IMR-90 (cell line): ENCODE measurements at regions not wholly inside any gene's neighbourhood (a gene's known extent, or its start where the extent isn't known, plus 50 kb on each side); places are given as distances from the start of the nearest gene placed in this dataset.

ENCODE experiments used
- ATAC-seq: fragments of 200-7000 bp; cut with Tn5 transposase; 2 replicates; pipeline ENCODE4 v1.9.1; 2020; ENCODE audit warnings: low read depth, mild to moderate bottlenecking, moderate library complexity
- BruUV-seq: library from RNA; stranded (reverse); fragments of 400-500 nt; replicated peaks from 2 replicates; lab custom pipeline; 2021; lab: Mats Ljungman, UMichigan
- CTCF ChIA-PET: fragments of 300-600 bp; formaldehyde crosslinking; extraction: SDS; loops from one replicate; lab custom pipeline; 2021; ENCODE audit warnings: antibody characterized with exemption; lab: Yijun Ruan, JAX
- POLR2A ChIA-PET: fragments of 300-600 bp; sonication (Branson Sonifier 250); formaldehyde crosslinking; loops from one replicate; lab custom pipeline; 2022; ENCODE audit warnings: antibody characterized with exemption; ENCODE audit not compliant: unreplicated experiment; lab: Charles Lee
- DNase-seq: peaks from one replicate; pipeline ENCODE4 v3.0.0; 2013
- H2AFZ ChIP-seq: replicated peaks from 2 replicates; pipeline ENCODE3; 2013; ENCODE audit warnings: low read length, mild to moderate bottlenecking; ENCODE audit not compliant: poor library complexity
- H2AK5ac ChIP-seq: 2 replicates; pipeline ENCODE4 v1.6.1; 2013; ENCODE audit warnings: low read depth, low read length, inconsistent platforms
- H2AK9ac ChIP-seq: replicated peaks from 2 replicates; pipeline ENCODE3; 2013; ENCODE audit warnings: mild to moderate bottlenecking, low read depth, low read length, moderate library complexity; ENCODE audit not compliant: poor library complexity
- H2BK120ac ChIP-seq: 2 replicates; pipeline ENCODE4 v1.6.1; 2013; ENCODE audit warnings: low read depth, low read length, inconsistent platforms
- H2BK15ac ChIP-seq: 3 replicates; pipeline ENCODE4 v1.6.1; 2013; ENCODE audit warnings: low read depth, low read length, inconsistent platforms
- H2BK20ac ChIP-seq: 2 replicates; pipeline ENCODE4 v1.6.1; 2013; ENCODE audit warnings: low read depth, mild to moderate bottlenecking, inconsistent platforms, low read length, moderate library complexity
- H2BK5ac ChIP-seq: 2 replicates; pipeline ENCODE4 v1.6.1; 2013; ENCODE audit warnings: mild to moderate bottlenecking, low read depth, low read length, inconsistent platforms; ENCODE audit not compliant: poor library complexity, severe bottlenecking
- H3K14ac ChIP-seq: replicated peaks from 2 replicates; pipeline ENCODE4 v1.6.1; 2013; ENCODE audit warnings: low read depth, low read length, inconsistent platforms
- H3K18ac ChIP-seq: 2 replicates; pipeline ENCODE4 v1.6.1; 2013; ENCODE audit warnings: low read depth, low read length, control low read depth
- H3K23ac ChIP-seq: 2 replicates; pipeline ENCODE4 v1.6.1; 2013; ENCODE audit warnings: low read depth, low read length, inconsistent platforms
- H3K27ac ChIP-seq: 2 replicates; pipeline ENCODE4 v1.5.1; 2013; ENCODE audit warnings: mild to moderate bottlenecking, control low read depth, low read length; ENCODE audit not compliant: insufficient read depth
- H3K27me3 ChIP-seq: 2 replicates; pipeline ENCODE4 v1.6.1; 2013; ENCODE audit warnings: low read length; ENCODE audit not compliant: control insufficient read depth, insufficient read depth
- H3K36me3 ChIP-seq: 2 replicates; pipeline ENCODE4 v1.6.1; 2013; ENCODE audit warnings: low read length, mixed read lengths; ENCODE audit not compliant: control insufficient read depth, insufficient read depth
- H3K4ac ChIP-seq: 2 replicates; pipeline ENCODE4 v1.6.1; 2013; ENCODE audit warnings: low read depth, low read length, inconsistent platforms
- H3K4me1 ChIP-seq: 2 replicates; pipeline ENCODE4 v1.6.1; 2013; ENCODE audit warnings: low read length, mixed read lengths; ENCODE audit not compliant: control insufficient read depth, insufficient read depth
- H3K4me2 ChIP-seq: 2 replicates; pipeline ENCODE4 v1.6.1; 2013; ENCODE audit warnings: low read depth, mild to moderate bottlenecking, control low read depth, low read length, moderate library complexity
- H3K4me3 ChIP-seq: 2 replicates; pipeline ENCODE4 v1.5.1; 2013; ENCODE audit warnings: low read depth, mild to moderate bottlenecking, control low read depth, low read length, moderate library complexity; ENCODE audit not compliant: insufficient read depth
- H3K56ac ChIP-seq: 2 replicates; pipeline ENCODE4 v1.6.1; 2013; ENCODE audit warnings: low read length, inconsistent platforms; ENCODE audit not compliant: insufficient read depth; ENCODE audit errors: extremely low read depth
- H3K79me1 ChIP-seq, 2 experiments: 2 replicates each; pipeline ENCODE4 v1.6.1; 2013; ENCODE audit warnings: low read length in 2 of 2, inconsistent platforms in 1 of 2, low read depth in 1 of 2
- H3K9ac ChIP-seq: 2 replicates; pipeline ENCODE4 v1.6.1; 2013; ENCODE audit warnings: low read depth, low read length, control low read depth
- H3K9me1 ChIP-seq: 2 replicates; pipeline ENCODE4 v1.6.1; 2013; ENCODE audit warnings: low read length, inconsistent platforms; ENCODE audit not compliant: insufficient read depth
- H3K9me3 ChIP-seq: 2 replicates; pipeline ENCODE4 v1.6.1; 2013; ENCODE audit warnings: low read length; ENCODE audit not compliant: control insufficient read depth, insufficient read depth
- H4K20me1 ChIP-seq: 2 replicates; pipeline ENCODE4 v1.6.1; 2013; ENCODE audit warnings: low read length, inconsistent platforms; ENCODE audit not compliant: insufficient read depth
- H4K5ac ChIP-seq: 2 replicates; pipeline ENCODE4 v1.6.1; 2013; ENCODE audit warnings: mild to moderate bottlenecking, low read depth, low read length, control low read depth
- H4K8ac ChIP-seq, 2 experiments: 2 replicates each; pipeline ENCODE4 v1.6.1; 2013; ENCODE audit warnings: low read depth in 2 of 2, low read length in 2 of 2, control low read depth in 1 of 2, inconsistent platforms in 1 of 2
- H4K91ac ChIP-seq: 2 replicates; pipeline ENCODE4 v1.6.1; 2013; ENCODE audit warnings: low read depth, low read length, inconsistent platforms; ENCODE audit not compliant: insufficient read depth
- BHLHE40 ChIP-seq: fragments of 150-350 bp; IDR thresholded peaks from 2 replicates; pipeline ENCODE4 v1.6.1; 2016; ENCODE audit warnings: mild to moderate bottlenecking, low read depth, low read length
- CEBPB ChIP-seq: IDR thresholded peaks from 2 replicates; pipeline ENCODE4 v1.6.1; 2012; ENCODE audit warnings: low read depth, low read length, improper control_type of control experiment
- CHD1 ChIP-seq: IDR thresholded peaks from 2 replicates; pipeline ENCODE4 v1.6.1; 2012; ENCODE audit warnings: low read depth, low read length, improper control_type of control experiment
- CTCF ChIP-seq: conservative IDR thresholded peaks from 2 replicates; pipeline ENCODE4 v1.5.1; 2012; ENCODE audit warnings: mild to moderate bottlenecking, low read depth, low read length, improper control_type of control experiment
- FOS ChIP-seq: fragments of 150-350 bp; IDR thresholded peaks from 2 replicates; pipeline ENCODE4 v1.6.1; 2016; ENCODE audit warnings: low read depth, low read length
- MAFK ChIP-seq: IDR thresholded peaks from 2 replicates; pipeline ENCODE4 v1.6.1; 2012; ENCODE audit warnings: low read depth, low read length, improper control_type of control experiment
- MAZ ChIP-seq: IDR thresholded peaks from 2 replicates; pipeline ENCODE4 v1.6.1; 2012; ENCODE audit warnings: low read depth, mild to moderate bottlenecking, low read length, improper control_type of control experiment, moderate library complexity, borderline replicate concordance
- MXI1 ChIP-seq: IDR thresholded peaks from 2 replicates; pipeline ENCODE4 v1.6.1; 2012; ENCODE audit warnings: low read depth, mild to moderate bottlenecking, low read length, moderate library complexity, borderline replicate concordance
- POLR2A ChIP-seq: IDR thresholded peaks from 2 replicates; pipeline ENCODE4 v1.6.1; 2012; ENCODE audit warnings: mild to moderate bottlenecking, low read depth, low read length
- RAD21 ChIP-seq: IDR thresholded peaks from 2 replicates; pipeline ENCODE4 v1.6.1; 2012; ENCODE audit warnings: low read length, improper control_type of control experiment
- RCOR1 ChIP-seq: IDR thresholded peaks from 2 replicates; pipeline ENCODE4 v1.6.1; 2012; ENCODE audit warnings: mild to moderate bottlenecking, low read length, improper control_type of control experiment; ENCODE audit not compliant: insufficient replicate concordance
- RFX5 ChIP-seq: IDR thresholded peaks from 2 replicates; pipeline ENCODE4 v1.8.0; 2012; ENCODE audit warnings: low read depth, mild to moderate bottlenecking, low read length, moderate library complexity
- SMC3 ChIP-seq: fragments of 150-350 bp; IDR thresholded peaks from 2 replicates; pipeline ENCODE4 v1.6.1; 2016; ENCODE audit warnings: low read depth, mild to moderate bottlenecking, antibody characterized with exemption, low read length, moderate library complexity
- dilution Hi-C: fragments of 300-500 bp; cut with HindIII; formaldehyde crosslinking; loops from one replicate; pipeline ENCODE4 v1.14.3; 2018; ENCODE audit warnings: low sequenced_read_pairs; ENCODE audit not compliant: unreplicated experiment
- in situ Hi-C: fragments of 300-500 bp; cut with MboI; formaldehyde crosslinking; loops from 3 replicates; pipeline ENCODE4 v1.14.3; 2019; ENCODE audit warnings: low sequenced_read_pairs, inconsistent platforms, mixed read lengths
- intact Hi-C: fragments of 100-400 bp; cut with micrococcal nuclease; formaldehyde crosslinking; loops from 2 replicates; pipeline ENCODE4 v1.10.0; 2022
- TF ChIP-seq, protein P1 (sequence below): fragments of 150-350 bp; IDR thresholded peaks from 2 replicates; pipeline ENCODE4 v1.6.1; 2017; ENCODE audit warnings: mild to moderate bottlenecking, antibody characterized with exemption, low read length, low read depth
- TF ChIP-seq, protein P2 (sequence below): fragments of 150-350 bp; IDR thresholded peaks from 2 replicates; pipeline ENCODE4 v1.6.1; 2016; ENCODE audit warnings: low read depth, mild to moderate bottlenecking, low read length, moderate library complexity, borderline replicate concordance

DNA sequence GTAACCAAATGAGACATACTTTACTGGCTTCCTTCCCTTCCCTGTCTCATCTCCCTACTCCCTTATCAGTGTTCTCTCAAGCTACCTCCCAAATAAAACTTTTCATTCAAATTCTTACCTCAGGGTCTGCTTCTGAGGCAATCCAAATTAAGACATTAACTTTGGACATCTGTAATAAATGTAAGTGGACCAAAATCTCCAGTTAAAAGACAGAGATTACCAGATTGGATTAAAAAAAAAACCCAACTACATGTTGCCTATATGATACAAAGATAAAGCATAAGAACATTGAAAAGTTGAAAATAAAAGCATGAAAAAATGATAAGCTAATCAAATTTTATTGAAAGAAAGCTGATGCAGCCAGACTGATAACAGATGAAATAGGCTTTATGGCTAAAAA is 58.8 kb upstream of the ST3GAL5 start:
- Histone ChIP-seq H2BK5ac (no peak overlapping the region), H3K9me1 (no peaks in the 10 kb centered on the region), H3K23ac (no peak overlapping the region), H3K18ac (no peak overlapping the region), H3K27ac (no peak overlapping the region), H4K8ac (no peak overlapping the region), H3K9me3 (peaks cover 6% of the 10 kb centered on the region), H3K79me1 (no peaks in the 10 kb centered on the region), H3K4me2 (no peak overlapping the region), H2AFZ (no peak overlapping the region), H2BK20ac (no peak overlapping the region), H4K5ac (no peak overlapping the region), H3K27me3 (peaks cover 19% of the 10 kb centered on the region), H3K14ac (no peak overlapping the region), H2BK15ac (no peak overlapping the region), H2AK5ac (no peak overlapping the region), H3K9ac (no peak overlapping the region), H3K4me3 (no peak overlapping the region), H4K91ac (no peak overlapping the region), H2BK120ac (no peak overlapping the region), H2AK9ac (no peak overlapping the region), H3K4me1 (no peaks in the 10 kb centered on the region), H3K4ac (no peak overlapping the region), H3K56ac (no peak overlapping the region), H3K36me3 (no peaks in the 10 kb centered on the region), H4K20me1 (no peaks in the 10 kb centered on the region)
- CTCF ChIA-PET = no interaction called here
- DNase-seq (no peak), ATAC-seq (no peak)
- in situ Hi-C loops = no loop called here
- POLR2A ChIA-PET = no interaction called here
- TF ChIP-seq MXI1 = no peak
- TF ChIP-seq, protein P1, sequence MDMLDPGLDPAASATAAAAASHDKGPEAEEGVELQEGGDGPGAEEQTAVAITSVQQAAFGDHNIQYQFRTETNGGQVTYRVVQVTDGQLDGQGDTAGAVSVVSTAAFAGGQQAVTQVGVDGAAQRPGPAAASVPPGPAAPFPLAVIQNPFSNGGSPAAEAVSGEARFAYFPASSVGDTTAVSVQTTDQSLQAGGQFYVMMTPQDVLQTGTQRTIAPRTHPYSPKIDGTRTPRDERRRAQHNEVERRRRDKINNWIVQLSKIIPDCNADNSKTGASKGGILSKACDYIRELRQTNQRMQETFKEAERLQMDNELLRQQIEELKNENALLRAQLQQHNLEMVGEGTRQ = no peak
- no peak for TF ChIP-seq CHD1
- no peak for TF ChIP-seq MAFK
- no peak for TF ChIP-seq POLR2A
- TF ChIP-seq FOS = no peak
- TF ChIP-seq, protein P2, sequence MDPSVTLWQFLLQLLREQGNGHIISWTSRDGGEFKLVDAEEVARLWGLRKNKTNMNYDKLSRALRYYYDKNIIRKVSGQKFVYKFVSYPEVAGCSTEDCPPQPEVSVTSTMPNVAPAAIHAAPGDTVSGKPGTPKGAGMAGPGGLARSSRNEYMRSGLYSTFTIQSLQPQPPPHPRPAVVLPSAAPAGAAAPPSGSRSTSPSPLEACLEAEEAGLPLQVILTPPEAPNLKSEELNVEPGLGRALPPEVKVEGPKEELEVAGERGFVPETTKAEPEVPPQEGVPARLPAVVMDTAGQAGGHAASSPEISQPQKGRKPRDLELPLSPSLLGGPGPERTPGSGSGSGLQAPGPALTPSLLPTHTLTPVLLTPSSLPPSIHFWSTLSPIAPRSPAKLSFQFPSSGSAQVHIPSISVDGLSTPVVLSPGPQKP = no peak
- no peak for TF ChIP-seq RFX5
- TF ChIP-seq CTCF = no peak
- TF ChIP-seq SMC3 = no peak
- TF ChIP-seq MAZ = no peak
- no peak for TF ChIP-seq RAD21
- no peak for TF ChIP-seq CEBPB
- TF ChIP-seq RCOR1 = no peak
- no peak for TF ChIP-seq BHLHE40
- no TSS peak for BruUV-seq
- intact Hi-C loops = no loop called here
- dilution Hi-C loops = no loop called here
